ENCODE measurements at regions not wholly inside any gene's neighbourhood (a gene's known extent, or its start where the extent isn't known, plus 50 kb on each side); places are given as distances from the start of the nearest gene placed in this dataset.

DNA sequence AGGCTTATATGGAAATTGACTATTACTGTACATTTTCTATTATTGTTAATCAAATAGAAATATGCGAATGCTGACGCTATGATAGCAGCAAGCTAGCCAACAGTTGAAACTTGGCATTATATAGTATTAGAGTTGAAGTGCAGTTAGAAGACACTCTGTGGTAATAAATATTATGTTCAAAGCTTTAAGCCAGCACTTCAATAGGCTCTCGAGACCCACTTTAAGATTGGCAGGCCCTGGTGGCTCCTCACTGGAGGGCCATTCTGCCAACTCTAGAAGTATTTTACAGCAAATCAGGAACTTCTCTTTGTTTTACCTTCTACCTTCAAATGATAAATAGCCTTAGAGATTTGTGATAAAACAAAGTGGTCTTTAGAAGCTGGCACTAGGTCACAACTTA, 2029.0 kb upstream of the WWC1 start:
- no peak overlapping the region for H3K27ac Mint-ChIP-seq
- no peak overlapping the region for H2AFZ ChIP-seq (ENCODE audit: insufficient read depth, low read depth, low read length, poor library complexity, severe bottlenecking)
- no peak overlapping the region for H3K4me3 ChIP-seq (replicated peaks in 1 of 3; ENCODE audit: low read depth in 2 of 3, low read length in 3 of 3)
- peaks cover 0 to 5% (median 2%) of the 10 kb centered on the region in 7 donors for H3K9me3 Mint-ChIP-seq
- no peak overlapping the region for H3K4me2 ChIP-seq (replicated peaks; ENCODE audit: extremely low read depth, low read length, poor library complexity, severe bottlenecking)
- no peaks in the 10 kb centered on the region for H3K36me3 ChIP-seq (replicated peaks in 1 of 2; ENCODE audit: control insufficient read depth in 1 of 2, insufficient read depth in 2 of 2, low read length in 2 of 2)
- no peaks in the 10 kb centered on the region for H3K27me3 ChIP-seq (ENCODE audit: control insufficient read depth in 2 of 2, insufficient read depth in 2 of 2, low read length in 2 of 2)
- H4K20me1 ChIP-seq (ENCODE audit: insufficient read depth, low read length): no peaks in the 10 kb centered on the region
- WGBS (ENCODE audit: insufficient coverage): no CpG with 5 or more reads among the region's 3 CpGs
- peaks cover 0 to 3% of the 10 kb centered on the region in 2 donors for H3K9me3 ChIP-seq (replicated peaks in 1 of 2; ENCODE audit: control insufficient read depth in 1 of 2, insufficient read depth in 1 of 2, low read length in 2 of 2)
- H3K27ac ChIP-seq (ENCODE audit: low read depth in 1 of 2, low read length in 2 of 2): no peak overlapping the region
- no peaks in the 10 kb centered on the region for H3K79me2 ChIP-seq (ENCODE audit: insufficient read depth, low read length)
- H3K27me3 Mint-ChIP-seq (ENCODE audit: low read depth in 3 of 3): peaks cover 0 to 2% (median 0%) of the 10 kb centered on the region in 3 donors
- H3K4me1 Mint-ChIP-seq: no peaks in the 10 kb centered on the region
- H3K4me1 ChIP-seq (ENCODE audit: control insufficient read depth in 1 of 2, insufficient read depth in 2 of 2, low read length in 2 of 2): no peaks in the 10 kb centered on the region
- no peak overlapping the region for H3K9ac ChIP-seq (ENCODE audit: insufficient read depth, low read length, poor library complexity, severe bottlenecking)
- intact Hi-C loops (cut with micrococcal nuclease): no loop called here
- no peak overlapping the region for H3K4me3 Mint-ChIP-seq
- DNase-seq: no peak
- no peaks in the 10 kb centered on the region for H3K36me3 Mint-ChIP-seq
- TF ChIP-seq, protein P1, sequence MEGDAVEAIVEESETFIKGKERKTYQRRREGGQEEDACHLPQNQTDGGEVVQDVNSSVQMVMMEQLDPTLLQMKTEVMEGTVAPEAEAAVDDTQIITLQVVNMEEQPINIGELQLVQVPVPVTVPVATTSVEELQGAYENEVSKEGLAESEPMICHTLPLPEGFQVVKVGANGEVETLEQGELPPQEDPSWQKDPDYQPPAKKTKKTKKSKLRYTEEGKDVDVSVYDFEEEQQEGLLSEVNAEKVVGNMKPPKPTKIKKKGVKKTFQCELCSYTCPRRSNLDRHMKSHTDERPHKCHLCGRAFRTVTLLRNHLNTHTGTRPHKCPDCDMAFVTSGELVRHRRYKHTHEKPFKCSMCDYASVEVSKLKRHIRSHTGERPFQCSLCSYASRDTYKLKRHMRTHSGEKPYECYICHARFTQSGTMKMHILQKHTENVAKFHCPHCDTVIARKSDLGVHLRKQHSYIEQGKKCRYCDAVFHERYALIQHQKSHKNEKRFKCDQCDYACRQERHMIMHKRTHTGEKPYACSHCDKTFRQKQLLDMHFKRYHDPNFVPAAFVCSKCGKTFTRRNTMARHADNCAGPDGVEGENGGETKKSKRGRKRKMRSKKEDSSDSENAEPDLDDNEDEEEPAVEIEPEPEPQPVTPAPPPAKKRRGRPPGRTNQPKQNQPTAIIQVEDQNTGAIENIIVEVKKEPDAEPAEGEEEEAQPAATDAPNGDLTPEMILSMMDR (IDR thresholded peaks at IDR 0.05): no peak

DNA sequence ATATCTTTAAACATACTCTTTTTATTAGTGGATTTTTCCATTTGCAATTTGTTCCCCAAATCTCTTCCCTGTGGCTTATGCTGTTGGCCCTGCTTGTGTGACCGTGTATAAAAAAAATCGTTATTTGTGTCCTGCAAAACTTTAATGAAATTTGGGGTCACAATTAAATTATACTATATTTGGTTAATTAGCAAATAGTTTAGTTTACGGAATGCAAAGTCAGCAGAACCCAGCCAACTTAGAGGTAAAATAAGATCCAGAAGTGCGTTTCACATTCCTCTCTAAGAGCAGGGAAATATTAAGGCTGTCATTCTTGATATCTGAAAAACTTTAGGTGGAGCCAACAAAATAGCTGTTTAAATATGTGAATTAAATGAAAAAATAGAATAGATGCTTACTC, 2023.5 kb upstream of the WWC1 start:
- H3K27me3 Mint-ChIP-seq (ENCODE audit: low read depth in 3 of 3): peaks cover 0 to 2% (median 0%) of the 10 kb centered on the region in 3 donors
- Histone ChIP-seq H3K36me3 (replicated peaks in 1 of 2; ENCODE audit: control insufficient read depth in 1 of 2, insufficient read depth in 2 of 2, low read length in 2 of 2) (no peaks in the 10 kb centered on the region), H3K9me3 (replicated peaks in 1 of 2; ENCODE audit: control insufficient read depth in 1 of 2, insufficient read depth in 1 of 2, low read length in 2 of 2) (peaks cover 0 to 4% of the 10 kb centered on the region in 2 donors), H3K9ac (ENCODE audit: insufficient read depth, low read length, poor library complexity, severe bottlenecking) (no peak overlapping the region), H3K79me2 (ENCODE audit: insufficient read depth, low read length) (no peaks in the 10 kb centered on the region), H3K27me3 (ENCODE audit: control insufficient read depth in 2 of 2, insufficient read depth in 2 of 2, low read length in 2 of 2) (no peaks in the 10 kb centered on the region), H3K27ac (ENCODE audit: low read depth in 1 of 2, low read length in 2 of 2) (no peak overlapping the region), H3K4me2 (replicated peaks; ENCODE audit: extremely low read depth, low read length, poor library complexity, severe bottlenecking) (no peak overlapping the region), H2AFZ (ENCODE audit: insufficient read depth, low read depth, low read length, poor library complexity, severe bottlenecking) (no peak overlapping the region), H3K4me3 (replicated peaks in 1 of 3; ENCODE audit: low read depth in 2 of 3, low read length in 3 of 3) (no peak overlapping the region), H4K20me1 (ENCODE audit: insufficient read depth, low read length) (no peaks in the 10 kb centered on the region), H3K4me1 (ENCODE audit: control insufficient read depth in 1 of 2, insufficient read depth in 2 of 2, low read length in 2 of 2) (no peaks in the 10 kb centered on the region)
- no peak overlapping the region for H3K4me3 Mint-ChIP-seq
- H3K27ac Mint-ChIP-seq: no peak overlapping the region
- DNase-seq: no peak
- H3K9me3 Mint-ChIP-seq: peaks cover 1 to 5% (median 3%) of the 10 kb centered on the region in 7 donors
- no CpG with 5 or more reads among the region's 4 CpGs for WGBS (ENCODE audit: insufficient coverage)
- H3K36me3 Mint-ChIP-seq: no peaks in the 10 kb centered on the region
- TF ChIP-seq, protein P1 (IDR thresholded peaks at IDR 0.05): no peak
- intact Hi-C loops (cut with micrococcal nuclease): no loop called here
- H3K4me1 Mint-ChIP-seq: no peaks in the 10 kb centered on the region

Measured in CD14-positive monocyte (primary cell).